NCI-H2081 treated with DMSO at 0.1 percent for 48 hours (cell line): ENCODE measurements at regions not wholly inside any gene's neighbourhood (a gene's known extent, or its start where the extent isn't known, plus 50 kb on each side); places are given as distances from the start of the nearest gene placed in this dataset.
"Not testable (repeated sequence)": the region's sequence is repeated elsewhere in the genome, so short reads cannot be mapped to it uniquely, and the experiment has no call there.

Source experiments
- DNase-seq: peaks from one replicate; lab custom pipeline; 2025; lab: John Stamatoyannopoulos, UW

- no peak for DNase-seq
Measured at GRCh38 chr7:131858611-131859010, 302.2 kb upstream of the PODXL start.

GRCh38 chr7:131849472-131849871, 293.0 kb upstream of the PODXL start:
- DNase-seq: no peak

- no peak for DNase-seq
Measured at GRCh38 chr7:131848033-131848432, 291.6 kb upstream of the PODXL start.

- DNase-seq: no peak
Measured at GRCh38 chr7:131845573-131846314, 289.3 kb upstream of the PODXL start.

- no peak for DNase-seq
Measured at GRCh38 chr7:131844369-131844768, 287.9 kb upstream of the PODXL start.

GRCh38 chr7:131843898-131844331, 287.5 kb upstream of the PODXL start:
- DNase-seq: no peak

- DNase-seq: no peak
Measured at GRCh38 chr7:131839967-131840690, 283.7 kb upstream of the PODXL start.

- DNase-seq: no peak
Measured at GRCh38 chr7:131836733-131837132, 280.3 kb upstream of the PODXL start.

- no peak for DNase-seq
Measured at GRCh38 chr7:131835141-131835540, 278.7 kb upstream of the PODXL start.

- DNase-seq: no peak
Measured at GRCh38 chr7:131830681-131831080, 274.3 kb upstream of the PODXL start.

- no peak for DNase-seq
Measured at GRCh38 chr7:131829947-131830558, 273.6 kb upstream of the PODXL start.

- no peak for DNase-seq
Measured at GRCh38 chr7:131827421-131827820, 271.0 kb upstream of the PODXL start.

- DNase-seq: no peak
Measured at GRCh38 chr7:131826960-131827359, 270.5 kb upstream of the PODXL start.

- not testable (repeated sequence) for DNase-seq
Measured at GRCh38 chr7:131823961-131824440, 267.6 kb upstream of the PODXL start.

- DNase-seq: no peak
Measured at GRCh38 chr7:131819891-131820290, 263.5 kb upstream of the PODXL start.

- DNase-seq: no peak
Measured at GRCh38 chr7:131816391-131817007, 260.1 kb upstream of the PODXL start.

GRCh38 chr7:131808736-131809135, 252.3 kb upstream of the PODXL start:
- DNase-seq: no peak

- DNase-seq: not testable (repeated sequence)
Measured at GRCh38 chr7:131808156-131808555, 251.7 kb upstream of the PODXL start.

GRCh38 chr7:131803816-131804215, 247.4 kb upstream of the PODXL start:
- no peak for DNase-seq

- no peak for DNase-seq
Measured at GRCh38 chr7:131802195-131802864, 245.9 kb upstream of the PODXL start.

- no peak for DNase-seq
Measured at GRCh38 chr7:131800531-131800930, 244.1 kb upstream of the PODXL start.

- DNase-seq: no peak
Measured at GRCh38 chr7:131800008-131800407, 243.6 kb upstream of the PODXL start.
